Activated T-helper 1 cell treated with anti-CD3 and anti-CD28 coated beads, Interleukin-12 subunit alpha, Interleukin-12 subunit beta, Interleukin-2, Interleukin-4 antibody, amounts not matched to agents 30 ng/mL and 10 ng/mL and 1 ng/mL, durations not matched to agents 14 hours and 24 hours and 36 hours (primary cell): ENCODE measurements at regions not wholly inside any gene's neighbourhood (a gene's known extent, or its start where the extent isn't known, plus 50 kb on each side); places are given as distances from the start of the nearest gene placed in this dataset.
"Not testable (repeated sequence)": the region's sequence is repeated elsewhere in the genome, so short reads cannot be mapped to it uniquely, and the experiment has no call there.

ENCODE experiments used
- DNase-seq: peaks from one replicate; pipeline ENCODE4 v3.0.0; 2021; ENCODE audit warnings: low spot score
- H3K27ac Mint-ChIP-seq: one replicate; pipeline ENCODE4 v1.8.0; 2021; ENCODE audit warnings: mild to moderate bottlenecking, mixed read lengths
- H3K27me3 Mint-ChIP-seq: one replicate; pipeline ENCODE4 v1.8.0; 2022; ENCODE audit warnings: mild to moderate bottlenecking, moderate library complexity, mixed read lengths; ENCODE audit not compliant: insufficient read depth
- H3K36me3 Mint-ChIP-seq: one replicate; pipeline ENCODE4 v1.8.0; 2021; ENCODE audit warnings: low read depth, mixed read lengths
- H3K4me1 Mint-ChIP-seq: one replicate; pipeline ENCODE4 v1.8.0; 2021; ENCODE audit warnings: low read depth, mixed read lengths
- H3K4me3 Mint-ChIP-seq: one replicate; pipeline ENCODE4 v1.8.0; 2021; ENCODE audit warnings: mild to moderate bottlenecking, moderate library complexity, mixed read lengths
- H3K9me3 Mint-ChIP-seq: one replicate; pipeline ENCODE4 v1.8.0; 2021; ENCODE audit warnings: mixed read lengths
- intact Hi-C: fragments of 100-400 bp; cut with micrococcal nuclease; formaldehyde crosslinking; loops from one replicate; pipeline ENCODE4 v1.15.1; 2024

GRCh38 chrX:106220177-106220576 lies 52.1 kb downstream of the PWWP3B start:
- H3K27me3 Mint-ChIP-seq: no peaks in the 10 kb centered on the region
- intact Hi-C loops: no loop called here
- no peaks in the 10 kb centered on the region for H3K9me3 Mint-ChIP-seq
- H3K4me1 Mint-ChIP-seq: no peaks in the 10 kb centered on the region
- H3K4me3 Mint-ChIP-seq: no peak overlapping the region
- H3K36me3 Mint-ChIP-seq: no peaks in the 10 kb centered on the region
- no peak for DNase-seq
- H3K27ac Mint-ChIP-seq: no peak overlapping the region

GRCh38 chrX:106243376-106243775 lies 75.3 kb downstream of the PWWP3B start:
- no peak for DNase-seq
- Mint-ChIP-seq H3K27me3 (no peaks in the 10 kb centered on the region), H3K4me3 (no peak overlapping the region), H3K36me3 (no peaks in the 10 kb centered on the region), H3K27ac (no peak overlapping the region), H3K9me3 (no peaks in the 10 kb centered on the region), H3K4me1 (no peaks in the 10 kb centered on the region)
- intact Hi-C loops: no loop called here

- no peaks in the 10 kb centered on the region for H3K4me1 Mint-ChIP-seq
- H3K27me3 Mint-ChIP-seq: no peaks in the 10 kb centered on the region
- no peaks in the 10 kb centered on the region for H3K9me3 Mint-ChIP-seq
- no peak overlapping the region for H3K27ac Mint-ChIP-seq
- DNase-seq: no peak
- intact Hi-C loops: no loop called here
- no peak overlapping the region for H3K4me3 Mint-ChIP-seq
- H3K36me3 Mint-ChIP-seq: no peaks in the 10 kb centered on the region
Observed at GRCh38 chrX:106246511-106246910, 78.4 kb downstream of the PWWP3B start.

- Mint-ChIP-seq H3K27ac (no peak overlapping the region), H3K9me3 (no peaks in the 10 kb centered on the region)
- intact Hi-C loops: no loop called here
Observed at GRCh38 chrX:106247162-106247561, 79.1 kb downstream of the PWWP3B start.

GRCh38 chrX:106249706-106250379 lies 81.7 kb downstream of the PWWP3B start:
- Mint-ChIP-seq H3K27me3 (no peaks in the 10 kb centered on the region), H3K27ac (no peak overlapping the region), H3K4me1 (no peaks in the 10 kb centered on the region), H3K36me3 (no peaks in the 10 kb centered on the region), H3K9me3 (no peaks in the 10 kb centered on the region), H3K4me3 (no peak overlapping the region)
- DNase-seq: no peak
- intact Hi-C loops: no loop called here

More at GRCh38 chrX:106247162-106247561, 79.1 kb downstream of the PWWP3B start:
- Mint-ChIP-seq H3K36me3 (no peaks in the 10 kb centered on the region), H3K4me3 (no peak overlapping the region), H3K4me1 (no peaks in the 10 kb centered on the region), H3K27me3 (no peaks in the 10 kb centered on the region)
- DNase-seq: no peak

GRCh38 chrX:106263817-106264216 lies 95.7 kb downstream of the PWWP3B start:
- Mint-ChIP-seq H3K4me3 (no peak overlapping the region), H3K27me3 (no peaks in the 10 kb centered on the region), H3K4me1 (no peaks in the 10 kb centered on the region), H3K27ac (no peak overlapping the region), H3K9me3 (no peaks in the 10 kb centered on the region), H3K36me3 (no peaks in the 10 kb centered on the region)
- intact Hi-C loops: no loop called here
- DNase-seq: no peak

GRCh38 chrX:106273947-106274587 lies 106.0 kb downstream of the PWWP3B start:
- DNase-seq, H3K4me1 Mint-ChIP-seq, H3K27me3 Mint-ChIP-seq, H3K9me3 Mint-ChIP-seq, H3K36me3 Mint-ChIP-seq, H3K4me3 Mint-ChIP-seq, intact Hi-C loops, H3K27ac Mint-ChIP-seq: not testable (repeated sequence)

GRCh38 chrX:106275172-106275571 lies 107.1 kb downstream of the PWWP3B start:
- H3K27me3 Mint-ChIP-seq, H3K36me3 Mint-ChIP-seq, DNase-seq, H3K4me1 Mint-ChIP-seq, H3K4me3 Mint-ChIP-seq, H3K27ac Mint-ChIP-seq, H3K9me3 Mint-ChIP-seq, intact Hi-C loops: not testable (repeated sequence)

GRCh38 chrX:106278951-106279350 lies 110.8 kb downstream of the PWWP3B start:
- H3K4me3 Mint-ChIP-seq: no peak overlapping the region
- H3K9me3 Mint-ChIP-seq: no peaks in the 10 kb centered on the region
- no peaks in the 10 kb centered on the region for H3K4me1 Mint-ChIP-seq
- intact Hi-C loops: no loop called here
- no peaks in the 10 kb centered on the region for H3K27me3 Mint-ChIP-seq
- no peak overlapping the region for H3K27ac Mint-ChIP-seq
- DNase-seq: no peak
- no peaks in the 10 kb centered on the region for H3K36me3 Mint-ChIP-seq

- Mint-ChIP-seq H3K27me3 (no peaks in the 10 kb centered on the region), H3K36me3 (no peaks in the 10 kb centered on the region), H3K4me1 (no peaks in the 10 kb centered on the region), H3K9me3 (no peaks in the 10 kb centered on the region), H3K27ac (no peak overlapping the region), H3K4me3 (no peak overlapping the region)
- intact Hi-C loops: no loop called here
- DNase-seq: no peak
Observed at GRCh38 chrX:106281383-106281782, 113.3 kb downstream of the PWWP3B start.

- Mint-ChIP-seq H3K4me3 (no peak overlapping the region), H3K27ac (no peak overlapping the region), H3K27me3 (no peaks in the 10 kb centered on the region), H3K9me3 (no peaks in the 10 kb centered on the region), H3K36me3 (no peaks in the 10 kb centered on the region), H3K4me1 (no peaks in the 10 kb centered on the region)
- intact Hi-C loops: no loop called here
- no peak for DNase-seq
Observed at GRCh38 chrX:106283841-106284240, 115.7 kb downstream of the PWWP3B start.

- Mint-ChIP-seq H3K4me3 (no peak overlapping the region), H3K9me3 (no peaks in the 10 kb centered on the region), H3K27ac (no peak overlapping the region), H3K27me3 (no peaks in the 10 kb centered on the region), H3K4me1 (no peaks in the 10 kb centered on the region), H3K36me3 (no peaks in the 10 kb centered on the region)
- no peak for DNase-seq
- intact Hi-C loops: no loop called here
Observed at GRCh38 chrX:106284431-106285025, 116.4 kb downstream of the PWWP3B start.

GRCh38 chrX:106286053-106286650 lies 118.0 kb downstream of the PWWP3B start:
- no peak for DNase-seq
- no peaks in the 10 kb centered on the region for H3K4me1 Mint-ChIP-seq
- no peak overlapping the region for H3K27ac Mint-ChIP-seq
- H3K4me3 Mint-ChIP-seq: no peak overlapping the region
- H3K9me3 Mint-ChIP-seq: no peaks in the 10 kb centered on the region
- intact Hi-C loops: no loop called here
- no peaks in the 10 kb centered on the region for H3K27me3 Mint-ChIP-seq
- no peaks in the 10 kb centered on the region for H3K36me3 Mint-ChIP-seq
